Caco-2 (cell line): ENCODE measurements at regions not wholly inside any gene's neighbourhood (a gene's known extent, or its start where the extent isn't known, plus 50 kb on each side); places are given as distances from the start of the nearest gene placed in this dataset.

Source experiments
- BruUV-seq: library from RNA; stranded (reverse); fragments of 400-500 nt; replicated peaks from 2 replicates; lab custom pipeline; 2021; lab: Mats Ljungman, UMichigan
- CTCF ChIA-PET: fragments of 300-600 bp; sonication (Branson Sonifier 250); formaldehyde crosslinking; loops from one replicate; lab custom pipeline; 2022; ENCODE audit warnings: antibody characterized with exemption; lab: Charles Lee
- POLR2A ChIA-PET: fragments of 300-600 bp; sonication (Branson Sonifier 250); formaldehyde crosslinking; loops from one replicate; lab custom pipeline; 2022; ENCODE audit warnings: antibody characterized with exemption; lab: Charles Lee
- DNase-seq, 2 experiments: peaks; one replicate each; pipeline versions ENCODE4 v3.0.0 to v3.0.0-alpha.2; 2020 to 2022
- H3K27me3 ChIP-seq: replicated peaks from 2 replicates; pipeline ENCODE4 v1.6.0; 2011; ENCODE audit warnings: low read length; ENCODE audit not compliant: control insufficient read depth, insufficient read depth
- H3K36me3 ChIP-seq: 2 replicates; pipeline ENCODE4 v1.5.1; 2011; ENCODE audit warnings: low read length; ENCODE audit not compliant: control insufficient read depth, insufficient read depth
- H3K4me1 ChIP-seq: fragments of 250-450 bp; sonication (Bioruptor Pico); 2 replicates; pipeline ENCODE4 v1.5.1; 2020; ENCODE audit warnings: mild to moderate bottlenecking
- H3K4me3 ChIP-seq: 2 replicates; pipeline ENCODE4 v1.5.1; 2011; ENCODE audit warnings: low read depth, mild to moderate bottlenecking, control low read depth, low read length
- H3K9me3 ChIP-seq: fragments of 250-450 bp; sonication (Bioruptor Pico); 2 replicates; pipeline ENCODE4 v1.5.1; 2020; ENCODE audit warnings: mild to moderate bottlenecking, moderate library complexity
- H3K27ac Mint-ChIP-seq: one replicate; pipeline ENCODE4 v1.8.0; 2022; ENCODE audit warnings: mixed read lengths; ENCODE audit not compliant: unreplicated experiment
- H3K27me3 Mint-ChIP-seq: one replicate; pipeline ENCODE4 v1.8.0; 2022; ENCODE audit warnings: mixed read lengths; ENCODE audit not compliant: insufficient read depth, unreplicated experiment
- H3K36me3 Mint-ChIP-seq: one replicate; pipeline ENCODE4 v1.8.0; 2022; ENCODE audit warnings: mild to moderate bottlenecking, mixed read lengths; ENCODE audit not compliant: insufficient read depth, unreplicated experiment
- H3K4me1 Mint-ChIP-seq: one replicate; pipeline ENCODE4 v1.8.0; 2022; ENCODE audit warnings: low read depth, mixed read lengths; ENCODE audit not compliant: unreplicated experiment
- H3K4me3 Mint-ChIP-seq: one replicate; pipeline ENCODE4 v1.8.0; 2022; ENCODE audit warnings: mild to moderate bottlenecking, moderate library complexity, mixed read lengths; ENCODE audit not compliant: unreplicated experiment
- H3K9me3 Mint-ChIP-seq: one replicate; pipeline ENCODE4 v1.8.0; 2022; ENCODE audit warnings: mixed read lengths; ENCODE audit not compliant: unreplicated experiment
- intact Hi-C: fragments of 100-400 bp; cut with micrococcal nuclease; formaldehyde crosslinking; loops from one replicate; pipeline ENCODE4 v1.10.0; 2022; ENCODE audit not compliant: unreplicated experiment
- TF ChIP-seq, protein P1 (sequence below), 2 experiments: fragments of 200-600 bp in 1 of 2; IDR thresholded peaks; 1 replicate in 1 of 2; 2 replicates in 1 of 2; pipeline versions ENCODE4 v1.5.1 to v1.8.0; 2011 to 2022; ENCODE audit warnings: antibody characterized with exemption in 1 of 2, control low read depth in 1 of 2, inconsistent platforms in 1 of 2, low read depth in 1 of 2, low read length in 1 of 2, mild to moderate bottlenecking in 1 of 2, moderate library complexity in 1 of 2; ENCODE audit not compliant: insufficient read depth in 1 of 2, severe bottlenecking in 1 of 2, unreplicated experiment in 1 of 2

DNA sequence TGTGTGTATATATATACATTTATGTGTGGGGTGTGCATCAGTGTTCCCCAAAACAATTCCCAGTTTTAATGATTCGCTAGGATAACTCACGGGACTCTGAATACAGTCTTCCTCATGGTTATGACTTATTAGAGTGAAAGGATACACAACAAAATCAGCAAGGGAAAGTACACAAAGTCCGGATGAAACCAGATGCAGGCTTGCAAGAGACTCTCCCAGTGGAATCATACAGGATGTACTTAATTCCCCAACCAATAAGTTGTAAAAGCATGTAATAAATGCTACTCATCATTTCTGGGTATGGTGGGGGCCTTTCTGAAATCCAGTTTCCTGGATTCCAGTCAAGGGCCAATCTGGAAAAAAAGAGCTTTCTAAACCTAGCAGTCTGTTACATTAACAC, 654.1 kb upstream of the SYT4 start:
- Mint-ChIP-seq H3K27me3 (no peaks in the 10 kb centered on the region), H3K36me3 (no peaks in the 10 kb centered on the region), H3K4me1 (no peaks in the 10 kb centered on the region), H3K4me3 (no peak overlapping the region), H3K9me3 (no peaks in the 10 kb centered on the region), H3K27ac (no peak overlapping the region)
- intact Hi-C loops: no loop called here
- Histone ChIP-seq H3K9me3 (no peaks in the 10 kb centered on the region), H3K4me1 (no peaks in the 10 kb centered on the region), H3K36me3 (no peaks in the 10 kb centered on the region), H3K4me3 (no peak overlapping the region), H3K27me3 (no peaks in the 10 kb centered on the region)
- CTCF ChIA-PET: no interaction called here
- POLR2A ChIA-PET: no interaction called here
- TF ChIP-seq, protein P1, sequence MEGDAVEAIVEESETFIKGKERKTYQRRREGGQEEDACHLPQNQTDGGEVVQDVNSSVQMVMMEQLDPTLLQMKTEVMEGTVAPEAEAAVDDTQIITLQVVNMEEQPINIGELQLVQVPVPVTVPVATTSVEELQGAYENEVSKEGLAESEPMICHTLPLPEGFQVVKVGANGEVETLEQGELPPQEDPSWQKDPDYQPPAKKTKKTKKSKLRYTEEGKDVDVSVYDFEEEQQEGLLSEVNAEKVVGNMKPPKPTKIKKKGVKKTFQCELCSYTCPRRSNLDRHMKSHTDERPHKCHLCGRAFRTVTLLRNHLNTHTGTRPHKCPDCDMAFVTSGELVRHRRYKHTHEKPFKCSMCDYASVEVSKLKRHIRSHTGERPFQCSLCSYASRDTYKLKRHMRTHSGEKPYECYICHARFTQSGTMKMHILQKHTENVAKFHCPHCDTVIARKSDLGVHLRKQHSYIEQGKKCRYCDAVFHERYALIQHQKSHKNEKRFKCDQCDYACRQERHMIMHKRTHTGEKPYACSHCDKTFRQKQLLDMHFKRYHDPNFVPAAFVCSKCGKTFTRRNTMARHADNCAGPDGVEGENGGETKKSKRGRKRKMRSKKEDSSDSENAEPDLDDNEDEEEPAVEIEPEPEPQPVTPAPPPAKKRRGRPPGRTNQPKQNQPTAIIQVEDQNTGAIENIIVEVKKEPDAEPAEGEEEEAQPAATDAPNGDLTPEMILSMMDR (IDR thresholded peaks at IDR 0.05; ENCODE audit: insufficient read depth in 1 of 2, low read depth in 1 of 2, low read length in 1 of 2, severe bottlenecking in 1 of 2, unreplicated experiment in 1 of 2): no peak
- no TSS peak for BruUV-seq
- no peak for DNase-seq

DNA sequence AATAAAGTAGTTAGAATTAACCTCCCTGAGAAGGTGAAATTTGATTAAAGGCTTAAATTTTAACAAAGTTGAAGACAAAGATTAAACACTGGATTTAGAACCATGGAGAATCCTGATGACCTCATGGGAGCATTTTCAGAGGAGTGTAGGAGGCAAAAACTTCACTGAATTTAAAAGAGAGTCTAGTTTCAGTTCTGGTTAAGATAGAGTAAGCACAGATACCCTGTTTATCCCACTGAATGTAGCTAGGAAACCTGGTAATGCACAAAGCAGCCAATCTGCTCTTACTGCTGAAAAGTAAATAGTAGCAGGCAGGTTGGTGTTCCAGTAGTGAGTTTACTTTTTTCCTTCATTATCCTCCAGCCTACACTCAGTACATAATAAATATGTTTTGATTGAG, 654.9 kb upstream of the SYT4 start:
- TF ChIP-seq, protein P1 (IDR thresholded peaks at IDR 0.05; ENCODE audit: insufficient read depth in 1 of 2, low read depth in 1 of 2, low read length in 1 of 2, severe bottlenecking in 1 of 2, unreplicated experiment in 1 of 2): no peak
- CTCF ChIA-PET: no interaction called here
- H3K27ac Mint-ChIP-seq: no peak overlapping the region

DNA sequence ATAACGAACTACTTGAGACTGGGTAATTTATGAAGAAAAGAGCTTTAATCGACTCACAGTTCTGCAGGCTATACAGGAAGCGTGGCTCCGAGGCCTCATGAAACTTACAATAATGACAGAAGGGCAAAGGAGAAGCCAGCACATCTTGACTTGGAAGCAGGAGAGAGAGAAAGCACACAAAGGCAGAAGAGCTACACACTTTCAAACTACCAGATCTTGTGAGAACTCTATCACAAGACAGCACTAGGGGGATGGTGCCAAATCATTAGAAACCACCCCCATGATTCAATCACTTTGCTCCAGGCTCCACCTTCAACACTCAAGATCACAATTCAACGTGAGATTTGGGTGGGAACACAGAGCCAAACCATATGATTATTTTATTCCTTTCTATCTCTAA, 655.9 kb upstream of the SYT4 start:
- POLR2A ChIA-PET: no interaction called here
- Histone ChIP-seq H3K27me3 (no peaks in the 10 kb centered on the region), H3K4me1 (no peaks in the 10 kb centered on the region), H3K9me3 (no peaks in the 10 kb centered on the region), H3K4me3 (no peak overlapping the region), H3K36me3 (no peaks in the 10 kb centered on the region)
- H3K9me3 Mint-ChIP-seq: no peaks in the 10 kb centered on the region
- no peak for DNase-seq
- CTCF ChIA-PET: no interaction called here
- H3K27me3 Mint-ChIP-seq: no peaks in the 10 kb centered on the region
- no peaks in the 10 kb centered on the region for H3K36me3 Mint-ChIP-seq
- H3K4me3 Mint-ChIP-seq: no peak overlapping the region
- intact Hi-C loops: no loop called here
- BruUV-seq: no TSS peak
- TF ChIP-seq, protein P1 (IDR thresholded peaks at IDR 0.05; ENCODE audit: insufficient read depth in 1 of 2, low read depth in 1 of 2, low read length in 1 of 2, severe bottlenecking in 1 of 2, unreplicated experiment in 1 of 2): no peak
- no peaks in the 10 kb centered on the region for H3K4me1 Mint-ChIP-seq
- H3K27ac Mint-ChIP-seq: no peak overlapping the region

More for the DNA sequence above, 654.9 kb upstream of the SYT4 start:
- no peaks in the 10 kb centered on the region for H3K36me3 ChIP-seq
- intact Hi-C loops: no loop called here
- no peaks in the 10 kb centered on the region for H3K4me1 ChIP-seq
- no peak for DNase-seq
- H3K4me3 ChIP-seq: no peak overlapping the region
- Mint-ChIP-seq H3K27me3 (no peaks in the 10 kb centered on the region), H3K4me3 (no peak overlapping the region), H3K36me3 (no peaks in the 10 kb centered on the region), H3K9me3 (no peaks in the 10 kb centered on the region), H3K4me1 (no peaks in the 10 kb centered on the region)
- BruUV-seq: no TSS peak
- H3K9me3 ChIP-seq: no peaks in the 10 kb centered on the region
- POLR2A ChIA-PET: no interaction called here
- no peaks in the 10 kb centered on the region for H3K27me3 ChIP-seq
